ENCODE measurements at regions not wholly inside any gene's neighbourhood (a gene's known extent, or its start where the extent isn't known, plus 50 kb on each side); places are given as distances from the start of the nearest gene placed in this dataset.

- no peak for TF ChIP-seq YY1 (IDR thresholded peaks at IDR 0.05; ENCODE audit: insufficient read depth, insufficient read length)
- no peak for TF ChIP-seq SUZ12 (IDR thresholded peaks at IDR 0.05; ENCODE audit: extremely low read depth, insufficient read depth, insufficient read length)
- no peak for TF ChIP-seq ZNF274 (IDR thresholded peaks at IDR 0.05; ENCODE audit: low read depth, low read length)
Observed at GRCh38 chr4:81319657-81320056, 104.6 kb upstream of the PRKG2 start.

Measured in NT2/D1 (cell line).